SH-SY5Y (cell line): ENCODE measurements at regions not wholly inside any gene's neighbourhood (a gene's known extent, or its start where the extent isn't known, plus 50 kb on each side); places are given as distances from the start of the nearest gene placed in this dataset.

Experiments used
- GATA2 ChIP-seq: IDR thresholded peaks from 2 replicates; pipeline ENCODE4 v1.6.1; 2011; ENCODE audit warnings: mild to moderate bottlenecking, low read depth, low read length
- GATA3 ChIP-seq: IDR thresholded peaks from 2 replicates; pipeline ENCODE4 v1.6.1; 2011; ENCODE audit warnings: low read depth, mild to moderate bottlenecking, low read length, moderate library complexity

GRCh38 chr3:124258057-124258500, 266.2 kb upstream of the ROPN1 start:
- TF ChIP-seq GATA3 (no peak), GATA2 (no peak)
